Panc1 (cell line): ENCODE measurements at regions not wholly inside any gene's neighbourhood (a gene's known extent, or its start where the extent isn't known, plus 50 kb on each side); places are given as distances from the start of the nearest gene placed in this dataset.

Source experiments
- ATAC-seq: fragments of 200-7000 bp; cut with Tn5 transposase; 2 replicates; pipeline ENCODE4 v1.9.1; 2020; ENCODE audit warnings: mild to moderate bottlenecking, moderate library complexity
- BruUV-seq: library from RNA; stranded (reverse); fragments of 400-500 nt; replicated peaks from 2 replicates; lab custom pipeline; 2021; lab: Mats Ljungman, UMichigan
- CTCF ChIA-PET: fragments of 300-600 bp; sonication (Branson Sonifier 250); formaldehyde crosslinking; loops from one replicate; lab custom pipeline; 2022; ENCODE audit warnings: antibody characterized with exemption; lab: Charles Lee
- POLR2A ChIA-PET: fragments of 300-600 bp; sonication (Branson Sonifier 250); formaldehyde crosslinking; loops from one replicate; lab custom pipeline; 2022; ENCODE audit warnings: antibody characterized with exemption; lab: Charles Lee
- DNase-seq: peaks from one replicate; pipeline ENCODE4 v3.0.0-alpha.2; 2010; ENCODE audit warnings: low read depth, low spot score
- H3K27ac ChIP-seq: 2 replicates; pipeline ENCODE4 v1.5.1; 2011; ENCODE audit warnings: mild to moderate bottlenecking, low read length, inconsistent platforms
- H3K27me3 ChIP-seq: fragments of 200-500 bp; sonication (Bioruptor generic); 2 replicates; pipeline ENCODE4 v1.6.0; 2014; ENCODE audit warnings: low read length, inconsistent platforms; ENCODE audit not compliant: control insufficient read depth, insufficient read depth
- H3K36me3 ChIP-seq: fragments of 200-500 bp; sonication (Bioruptor generic); 2 replicates; pipeline ENCODE4 v1.5.1; 2014; ENCODE audit warnings: inconsistent platforms, mild to moderate bottlenecking, low read length, moderate library complexity; ENCODE audit not compliant: control insufficient read depth, insufficient read depth
- H3K4me1 ChIP-seq: 2 replicates; pipeline ENCODE4 v1.5.1; 2011; ENCODE audit warnings: inconsistent platforms, mild to moderate bottlenecking, low read length, moderate library complexity; ENCODE audit not compliant: control insufficient read depth, insufficient read depth
- H3K4me3 ChIP-seq, 2 experiments: 2 replicates each; pipeline ENCODE4 v1.5.1; 2011 to 2012; ENCODE audit warnings: low read depth in 2 of 2, low read length in 2 of 2, mild to moderate bottlenecking in 2 of 2, inconsistent platforms in 1 of 2, moderate library complexity in 1 of 2
- H3K9me3 ChIP-seq: fragments of 200-500 bp; sonication (Bioruptor generic); 2 replicates; pipeline ENCODE4 v1.5.1; 2014; ENCODE audit warnings: low read depth, mild to moderate bottlenecking, inconsistent platforms, low read length, moderate library complexity; ENCODE audit not compliant: control insufficient read depth, insufficient read depth
- CTCF ChIP-seq: fragments of 450-650 bp; IDR thresholded peaks from 2 replicates; pipeline ENCODE4 v1.5.1; 2017; ENCODE audit warnings: mild to moderate bottlenecking
- POLR2AphosphoS5 ChIP-seq: IDR thresholded peaks from 2 replicates; pipeline ENCODE4 v1.6.1; 2012; ENCODE audit warnings: mild to moderate bottlenecking, low read depth, low read length, moderate library complexity
- REST ChIP-seq, 2 experiments: IDR thresholded peaks; 2 replicates each; pipeline ENCODE4 v1.6.1; 2011 to 2012; ENCODE audit warnings: low read depth in 2 of 2, control low read depth in 1 of 2, low read length in 1 of 2, mild to moderate bottlenecking in 1 of 2, moderate library complexity in 1 of 2; ENCODE audit not compliant: insufficient read depth in 1 of 2
- SIN3A ChIP-seq: IDR thresholded peaks from 2 replicates; pipeline ENCODE4 v1.6.1; 2012; ENCODE audit warnings: low read depth, mild to moderate bottlenecking, low read length, moderate library complexity, borderline replicate concordance; ENCODE audit not compliant: insufficient read depth
- TCF7L2 ChIP-seq: IDR thresholded peaks from 2 replicates; pipeline ENCODE4 v1.6.1; 2011; ENCODE audit warnings: mild to moderate bottlenecking, low read depth, low read length, inconsistent platforms
- in situ Hi-C: cut with HindIII; loops from 2 replicates; pipeline ENCODE4 v1.10.0; 2016; ENCODE audit warnings: low sequenced_read_pairs, low pct_unique_long_range_greater_than_20kb
- intact Hi-C: fragments of 100-400 bp; cut with micrococcal nuclease; formaldehyde crosslinking; loops from one replicate; pipeline ENCODE4 v1.10.0; 2022; ENCODE audit not compliant: unreplicated experiment

GRCh38 chr19:30171138-30171635 lies 201.0 kb upstream of the ZNF536 start:
- no peaks in the 10 kb centered on the region for H3K4me1 ChIP-seq
- H3K4me3 ChIP-seq: no peak overlapping the region
- H3K36me3 ChIP-seq: no peaks in the 10 kb centered on the region
- TF ChIP-seq POLR2AphosphoS5: no peak
- TF ChIP-seq TCF7L2: no peak
- no peak for TF ChIP-seq CTCF
- TF ChIP-seq REST (IDR thresholded peaks at IDR 0.05; ENCODE audit: insufficient read depth in 1 of 2, low read depth in 2 of 2, low read length in 1 of 2): no peak
- TF ChIP-seq SIN3A: no peak
- H3K27me3 ChIP-seq: peaks cover 7% of the 10 kb centered on the region; the same call in 1 of the 2 replicates
- ATAC-seq (no peak), DNase-seq (no peak)
- ChIA-PET POLR2A (no interaction called here), CTCF (no interaction called here)
- no TSS peak for BruUV-seq
- in situ Hi-C loops (no loop called here), intact Hi-C loops (no loop called here)
- H3K9me3 ChIP-seq: no peaks in the 10 kb centered on the region
- H3K27ac ChIP-seq: no peak overlapping the region

- ChIA-PET POLR2A (no interaction called here), CTCF (no interaction called here)
- no peaks in the 10 kb centered on the region for H3K36me3 ChIP-seq
- no TSS peak for BruUV-seq
- intact Hi-C loops: no loop called here
- DNase-seq (no peak), ATAC-seq (no peak)
- H3K4me1 ChIP-seq: no peaks in the 10 kb centered on the region
- H3K4me3 ChIP-seq: no peak overlapping the region
- TF ChIP-seq REST (IDR thresholded peaks at IDR 0.05; ENCODE audit: insufficient read depth in 1 of 2, low read depth in 2 of 2, low read length in 1 of 2): no peak
- TF ChIP-seq POLR2AphosphoS5: no peak
- no peak for TF ChIP-seq SIN3A
- no peak for TF ChIP-seq CTCF
- TF ChIP-seq TCF7L2: no peak
- no peaks in the 10 kb centered on the region for H3K9me3 ChIP-seq
- H3K27ac ChIP-seq: no peak overlapping the region
- peaks cover 7% of the 10 kb centered on the region; the same call in 1 of the 2 replicates for H3K27me3 ChIP-seq
- in situ Hi-C loops: no loop called here
Observed at GRCh38 chr19:30171795-30172612, 200.2 kb upstream of the ZNF536 start.
